Type B pancreatic cell (in vitro differentiated cells): ENCODE measurements at regions not wholly inside any gene's neighbourhood (a gene's known extent, or its start where the extent isn't known, plus 50 kb on each side); places are given as distances from the start of the nearest gene placed in this dataset.

Source experiments
- DNase-seq: peaks from one replicate; pipeline ENCODE4 v3.0.0; 2021; ENCODE audit warnings: mixed read lengths; ENCODE audit not compliant: unreplicated experiment; ENCODE audit errors: extremely low spot score
- H3K27ac Mint-ChIP-seq: 2 replicates; pipeline ENCODE4 v1.8.0; 2021; ENCODE audit warnings: mild to moderate bottlenecking, mixed read lengths
- H3K27me3 Mint-ChIP-seq: 2 replicates; pipeline ENCODE4 v1.8.0; 2021; ENCODE audit warnings: mixed read lengths
- H3K36me3 Mint-ChIP-seq: 2 replicates; pipeline ENCODE4 v1.8.0; 2021; ENCODE audit warnings: mixed read lengths
- H3K4me1 Mint-ChIP-seq: one replicate; pipeline ENCODE4 v1.8.0; 2021; ENCODE audit warnings: mixed read lengths; ENCODE audit not compliant: unreplicated experiment
- H3K4me3 Mint-ChIP-seq: 2 replicates; pipeline ENCODE4 v1.8.0; 2021; ENCODE audit warnings: mild to moderate bottlenecking, mixed read lengths
- H3K9me3 Mint-ChIP-seq: 2 replicates; pipeline ENCODE4 v1.8.0; 2021; ENCODE audit warnings: mixed read lengths
- TF ChIP-seq, protein P1 (sequence below): fragments of 200-600 bp; sonication (generic); conservative IDR thresholded peaks from 2 replicates; pipeline ENCODE4 v1.5.0; 2021; ENCODE audit warnings: antibody characterized with exemption, mild to moderate bottlenecking

DNA sequence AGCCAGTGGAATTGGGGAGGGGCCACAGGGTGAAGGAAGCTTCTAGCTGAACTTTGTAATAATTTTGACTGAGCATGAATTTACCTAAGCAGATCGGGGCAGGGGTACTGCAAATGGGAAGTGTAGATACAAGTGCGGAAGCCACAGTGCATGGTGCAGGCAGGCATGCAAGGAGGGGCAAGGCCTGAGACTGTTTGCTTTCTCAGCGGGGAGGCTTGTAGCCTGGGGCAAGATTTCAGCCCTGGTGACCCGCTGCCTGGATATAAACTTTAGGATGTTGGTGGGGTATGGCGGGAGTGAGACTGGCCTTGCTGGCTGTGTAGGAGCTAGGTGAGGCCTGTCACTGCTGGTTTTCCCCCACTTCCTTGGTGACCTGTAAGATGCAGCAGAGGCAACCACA, 266.4 kb upstream of the PREP start:
- H3K36me3 Mint-ChIP-seq, result no peaks in the 10 kb centered on the region
- TF ChIP-seq, protein P1, sequence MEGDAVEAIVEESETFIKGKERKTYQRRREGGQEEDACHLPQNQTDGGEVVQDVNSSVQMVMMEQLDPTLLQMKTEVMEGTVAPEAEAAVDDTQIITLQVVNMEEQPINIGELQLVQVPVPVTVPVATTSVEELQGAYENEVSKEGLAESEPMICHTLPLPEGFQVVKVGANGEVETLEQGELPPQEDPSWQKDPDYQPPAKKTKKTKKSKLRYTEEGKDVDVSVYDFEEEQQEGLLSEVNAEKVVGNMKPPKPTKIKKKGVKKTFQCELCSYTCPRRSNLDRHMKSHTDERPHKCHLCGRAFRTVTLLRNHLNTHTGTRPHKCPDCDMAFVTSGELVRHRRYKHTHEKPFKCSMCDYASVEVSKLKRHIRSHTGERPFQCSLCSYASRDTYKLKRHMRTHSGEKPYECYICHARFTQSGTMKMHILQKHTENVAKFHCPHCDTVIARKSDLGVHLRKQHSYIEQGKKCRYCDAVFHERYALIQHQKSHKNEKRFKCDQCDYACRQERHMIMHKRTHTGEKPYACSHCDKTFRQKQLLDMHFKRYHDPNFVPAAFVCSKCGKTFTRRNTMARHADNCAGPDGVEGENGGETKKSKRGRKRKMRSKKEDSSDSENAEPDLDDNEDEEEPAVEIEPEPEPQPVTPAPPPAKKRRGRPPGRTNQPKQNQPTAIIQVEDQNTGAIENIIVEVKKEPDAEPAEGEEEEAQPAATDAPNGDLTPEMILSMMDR, result no peak
- H3K4me1 Mint-ChIP-seq, result no peaks in the 10 kb centered on the region
- H3K4me3 Mint-ChIP-seq, result no peak overlapping the region
- no peaks in the 10 kb centered on the region for H3K27me3 Mint-ChIP-seq
- no peak for DNase-seq
- H3K27ac Mint-ChIP-seq, result no peak overlapping the region
- peaks cover 11% of the 10 kb centered on the region for H3K9me3 Mint-ChIP-seq

DNA sequence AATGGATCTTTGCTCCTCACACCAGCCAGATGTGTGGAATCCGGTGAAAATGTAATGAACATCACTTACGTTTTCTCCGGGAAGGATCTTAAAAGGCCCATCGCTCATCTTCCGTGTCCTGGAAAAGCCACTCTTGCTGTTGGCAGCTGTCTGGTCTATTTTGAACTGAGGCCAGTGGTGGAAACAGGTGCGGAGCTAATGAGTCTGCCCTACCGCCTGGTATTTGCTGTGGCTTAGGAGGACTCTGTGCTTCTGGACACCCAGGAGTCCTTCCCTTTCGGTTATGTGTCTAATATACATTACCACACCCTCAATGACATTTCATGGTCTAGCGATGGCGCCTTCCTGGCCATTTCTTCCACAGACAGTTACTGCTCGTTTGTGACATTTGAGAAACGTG, 264.2 kb upstream of the PREP start:
- no peak for DNase-seq
- TF ChIP-seq, protein P1, result no peak
- Mint-ChIP-seq H3K27ac (no peak overlapping the region), H3K36me3 (no peaks in the 10 kb centered on the region), H3K27me3 (no peaks in the 10 kb centered on the region), H3K9me3 (peaks cover 7% of the 10 kb centered on the region), H3K4me1 (no peaks in the 10 kb centered on the region), H3K4me3 (no peak overlapping the region)

DNA sequence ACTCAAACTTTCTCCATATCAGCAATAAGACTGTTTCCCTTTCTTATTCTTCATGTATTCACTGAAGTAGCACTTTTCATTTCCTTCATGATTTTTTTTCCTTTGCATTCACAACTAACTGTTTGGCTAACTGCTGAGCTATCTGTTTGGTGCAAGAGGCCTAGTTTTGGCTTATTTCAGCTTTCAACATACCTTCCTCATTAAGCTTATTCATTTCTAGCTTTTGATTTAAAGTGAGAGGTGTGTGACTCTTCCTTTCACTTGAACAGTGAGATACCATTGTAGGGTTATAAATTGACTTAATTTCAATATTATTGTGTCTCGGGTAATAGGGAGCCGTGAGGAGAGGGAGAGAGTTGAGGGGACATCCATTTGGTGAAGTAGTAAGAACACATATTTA, 262.0 kb upstream of the PREP start:
- Mint-ChIP-seq H3K9me3 (peaks cover 2% of the 10 kb centered on the region), H3K4me3 (no peak overlapping the region)

DNA sequence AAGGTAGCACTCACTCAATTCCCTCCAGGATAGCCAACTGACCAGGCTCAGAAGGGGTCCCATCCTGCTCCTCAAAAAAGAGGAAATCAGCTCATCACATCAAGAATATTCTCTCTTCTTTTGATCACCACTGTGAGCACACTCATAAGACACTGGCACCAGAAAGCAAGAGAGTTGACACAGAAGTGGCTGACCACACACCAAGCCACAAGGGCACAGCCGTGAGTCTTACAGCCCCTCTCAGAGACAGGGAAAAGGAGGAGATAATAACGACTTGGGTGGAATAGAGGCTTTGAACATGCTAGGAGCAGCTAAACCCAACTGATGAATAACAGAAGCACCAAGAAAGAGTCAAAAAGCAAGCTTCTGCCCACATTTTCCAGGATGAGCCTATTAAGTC, 249.1 kb upstream of the PREP start:
- Mint-ChIP-seq H3K27me3 (peaks cover 14% of the 10 kb centered on the region), H3K4me1 (no peaks in the 10 kb centered on the region), H3K36me3 (no peaks in the 10 kb centered on the region), H3K27ac (no peak overlapping the region), H3K9me3 (no peaks in the 10 kb centered on the region), H3K4me3 (no peak overlapping the region)
- TF ChIP-seq, protein P1, result no peak
- DNase-seq, result no peak

More for the DNA sequence above, 262.0 kb upstream of the PREP start:
- Mint-ChIP-seq H3K27ac (no peak overlapping the region), H3K27me3 (no peaks in the 10 kb centered on the region), H3K36me3 (no peaks in the 10 kb centered on the region), H3K4me1 (no peaks in the 10 kb centered on the region)
- TF ChIP-seq, protein P1, result no peak
- DNase-seq, result no peak

DNA sequence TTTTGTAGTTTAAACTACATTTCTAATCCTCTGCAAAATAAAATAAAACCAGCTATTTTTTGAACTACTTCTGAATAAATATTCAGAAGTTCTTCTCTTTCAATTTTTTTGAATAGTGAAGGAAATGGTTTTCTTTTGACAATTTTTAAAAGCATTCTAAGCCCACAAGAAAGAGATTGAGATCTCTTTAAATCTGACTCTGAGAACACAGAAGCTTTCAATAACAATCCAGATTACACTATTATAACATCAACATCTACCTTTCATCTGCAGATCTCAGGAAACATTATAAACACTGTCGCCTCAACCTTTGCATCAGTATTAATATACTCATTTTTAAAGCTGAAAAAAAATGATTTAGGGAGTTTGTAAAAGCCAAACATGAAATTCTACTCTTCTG, 247.5 kb upstream of the PREP start:
- H3K4me1 Mint-ChIP-seq, result no peaks in the 10 kb centered on the region
- peaks cover 19% of the 10 kb centered on the region for H3K27me3 Mint-ChIP-seq
- H3K36me3 Mint-ChIP-seq, result no peaks in the 10 kb centered on the region
- DNase-seq, result no peak
- no peak overlapping the region for H3K27ac Mint-ChIP-seq
- H3K4me3 Mint-ChIP-seq, result no peak overlapping the region
- TF ChIP-seq, protein P1, result no peak
- H3K9me3 Mint-ChIP-seq, result no peaks in the 10 kb centered on the region

DNA sequence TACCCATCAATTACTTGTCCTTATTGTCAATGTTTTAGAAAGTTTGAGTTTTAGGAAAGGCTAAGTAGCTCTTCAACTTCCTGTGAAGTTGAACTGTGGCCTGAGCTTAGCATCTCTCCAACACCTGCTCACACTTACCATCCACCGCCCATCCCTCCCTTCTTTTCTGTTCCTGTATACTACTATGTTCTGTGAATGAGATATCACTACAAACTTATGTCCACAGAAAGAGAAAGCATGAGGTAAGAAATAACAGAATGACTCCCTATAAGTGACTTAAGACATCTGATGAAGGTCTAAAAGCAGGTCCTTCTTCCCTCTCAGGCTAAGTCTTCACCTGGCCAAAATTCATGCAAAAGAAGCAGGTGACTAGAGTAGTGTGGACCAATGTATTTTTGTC, 246.3 kb upstream of the PREP start:
- H3K27ac Mint-ChIP-seq, result no peak overlapping the region
- no peaks in the 10 kb centered on the region for H3K36me3 Mint-ChIP-seq
- TF ChIP-seq, protein P1, result no peak
- H3K27me3 Mint-ChIP-seq, result peaks cover 21% of the 10 kb centered on the region
- no peak overlapping the region for H3K4me3 Mint-ChIP-seq
- H3K9me3 Mint-ChIP-seq, result no peaks in the 10 kb centered on the region
- DNase-seq, result no peak
- peaks cover 7% of the 10 kb centered on the region for H3K4me1 Mint-ChIP-seq
